K562 (cell line): ENCODE measurements at regions not wholly inside any gene's neighbourhood (a gene's known extent, or its start where the extent isn't known, plus 50 kb on each side); places are given as distances from the start of the nearest gene placed in this dataset.
A peak's percentile ranks its signal among the peaks of the same experiment; 100 is the strongest.

Experiments used
- ATAC-seq: fragments of 200-7000 bp; cut with Tn5 transposase; 3 replicates; pipeline ENCODE4 v1.9.1; 2020; ENCODE audit warnings: moderate library complexity
- BruUV-seq: library from RNA; stranded (reverse); fragments of 400-500 nt; replicated peaks from 2 replicates; lab custom pipeline; 2021; lab: Mats Ljungman, UMichigan
- CTCF ChIA-PET: fragments of 300-600 bp; formaldehyde crosslinking; extraction: SDS; loops from one replicate; lab custom pipeline; 2021; ENCODE audit warnings: low intra/inter-chr PET ratio; lab: Yijun Ruan, JAX
- POLR2A ChIA-PET: fragments of 300-600, 350-650 bp; sonication (Branson Sonifier 250); formaldehyde crosslinking; extraction: SDS; loops from one replicate; lab custom pipeline; 2021; ENCODE audit warnings: antibody characterized with exemption, inconsistent platforms; lab: Yijun Ruan, JAX
- DNase-seq, 4 experiments: peaks; one replicate each; pipeline versions ENCODE4 v3.0.0 to v3.0.0-alpha.2; 2011 to 2018; ENCODE audit warnings: low spot score in 3 of 4, mixed read lengths in 3 of 4; ENCODE audit errors: extremely low read depth in 1 of 4
- FAIRE-seq: peaks from 2 replicates; lab custom pipeline; 2011; peaks lifted over from hg19 to GRCh38; lab: Jason Lieb, UNC
- H2AFZ ChIP-seq: 2 replicates; pipeline ENCODE4 v1.6.0; 2011; ENCODE audit warnings: low read depth, low read length, control low read depth, inconsistent platforms
- H3K27ac ChIP-seq: fragments of 200-600 bp; 3 replicates; pipeline ENCODE4 v1.8.0; 2011; ENCODE audit warnings: low read depth, mild to moderate bottlenecking, control low read depth, inconsistent platforms, low read length, moderate library complexity, mixed read lengths; ENCODE audit errors: extremely low read depth
- H3K27me3 ChIP-seq, 2 experiments: fragments of 300-600 bp in 1 of 2; 2 replicates in 1 of 2; 3 replicates in 1 of 2; pipeline versions ENCODE4 v1.6.0 to v1.8.0; 2011; ENCODE audit warnings: inconsistent platforms in 2 of 2, low read length in 2 of 2, mild to moderate bottlenecking in 1 of 2, mixed read lengths in 1 of 2, moderate library complexity in 1 of 2; ENCODE audit not compliant: control insufficient read depth in 2 of 2, insufficient read depth in 2 of 2
- H3K36me3 ChIP-seq: fragments of 300-600 bp; 3 replicates; pipeline ENCODE4 v1.8.0; 2011; ENCODE audit warnings: mild to moderate bottlenecking, low read length, inconsistent platforms; ENCODE audit not compliant: control insufficient read depth, insufficient read depth
- H3K4me1 ChIP-seq, 2 experiments: fragments of 200-600 bp in 1 of 2; replicated peaks in 1 of 2; 2 replicates in 1 of 2; 3 replicates in 1 of 2; pipeline versions ENCODE4 v1.5.1 to v1.8.0; 2011; ENCODE audit warnings: inconsistent platforms in 2 of 2, low read length in 2 of 2, mild to moderate bottlenecking in 1 of 2, mixed read lengths in 1 of 2, moderate library complexity in 1 of 2; ENCODE audit not compliant: control insufficient read depth in 2 of 2, insufficient read depth in 2 of 2
- H3K4me2 ChIP-seq: 2 replicates; pipeline ENCODE4 v1.6.1; 2011; ENCODE audit warnings: low read length, control low read depth, inconsistent platforms, mixed read lengths; ENCODE audit not compliant: insufficient read depth
- H3K4me3 ChIP-seq: fragments of 200-600 bp; sonication (generic), shearing (Covaris generic); 2 replicates; pipeline ENCODE4 v1.5.1; 2016; ENCODE audit warnings: control low read depth, inconsistent platforms
- H3K79me2 ChIP-seq: fragments of 200-600 bp; 3 replicates; pipeline ENCODE4 v1.8.0; 2011; ENCODE audit warnings: low read length, inconsistent platforms; ENCODE audit not compliant: control insufficient read depth, insufficient read depth
- H3K9ac ChIP-seq, 2 experiments: 2 replicates each; pipeline versions ENCODE4 v1.6.0 to v1.6.1; 2011; ENCODE audit warnings: low read depth in 2 of 2, low read length in 2 of 2, control low read depth in 1 of 2, inconsistent platforms in 1 of 2, mild to moderate bottlenecking in 1 of 2, mixed read lengths in 1 of 2; ENCODE audit not compliant: insufficient read depth in 1 of 2
- H3K9me1 ChIP-seq: one replicate; pipeline ENCODE4 v1.6.0; 2011; ENCODE audit warnings: inconsistent platforms, mild to moderate bottlenecking, low read length, moderate library complexity; ENCODE audit not compliant: control insufficient read depth, insufficient read depth
- H3K9me3 ChIP-seq: replicated peaks from 2 replicates; pipeline ENCODE4 v1.5.1; 2011; ENCODE audit warnings: low read depth, low read length, inconsistent platforms; ENCODE audit not compliant: control insufficient read depth, insufficient read depth
- H4K20me1 ChIP-seq: replicated peaks from 2 replicates; pipeline ENCODE4 v1.6.1; 2011; ENCODE audit warnings: low read length, inconsistent platforms, mixed read lengths; ENCODE audit not compliant: control insufficient read depth, insufficient read depth
- CBX2 ChIP-seq: fragments of 200-600 bp; sonication (generic); IDR thresholded peaks from one replicate; pipeline ENCODE4 v1.6.1; 2012; ENCODE audit warnings: mild to moderate bottlenecking, low read length, inconsistent platforms; ENCODE audit not compliant: insufficient read depth, poor library complexity, severe bottlenecking
- CCNT2 ChIP-seq: IDR thresholded peaks from 2 replicates; pipeline ENCODE4 v1.6.1; 2011; ENCODE audit warnings: borderline replicate concordance, low read depth, mild to moderate bottlenecking, moderate library complexity, mixed read lengths, low read length; ENCODE audit not compliant: insufficient read length; ENCODE audit errors: extremely low read depth
- NBN ChIP-seq: fragments of 450-650 bp; IDR thresholded peaks from 2 replicates; pipeline ENCODE4 v1.6.1; 2016; ENCODE audit warnings: low read depth, mild to moderate bottlenecking
- NFRKB ChIP-seq: fragments of 450-650 bp; IDR thresholded peaks from 2 replicates; pipeline ENCODE4 v1.6.1; 2016; ENCODE audit warnings: low read depth
- ZZZ3 ChIP-seq: fragments of 450-650 bp; IDR thresholded peaks from 2 replicates; pipeline ENCODE4 v1.6.1; 2016; ENCODE audit warnings: antibody characterized with exemption, mild to moderate bottlenecking, moderate library complexity
- WGBS: fragments of 100-300 bp; shearing (Covaris generic); methylation state at CpG from one replicate; pipeline ENCODE4 v1.1.6; 2016; ENCODE audit warnings: low coverage, mixed read lengths; ENCODE audit not compliant: insufficient coverage; ENCODE audit errors: missing lambda C conversion rate; 5-methylcytosine and 5-hydroxymethylcytosine counted together
- in situ Hi-C: fragments of 300-500 bp; cut with MboI; formaldehyde crosslinking; loops from 4 replicates; pipeline ENCODE4 v1.15.0; 2018; ENCODE audit warnings: inconsistent platforms, mixed read lengths
- intact Hi-C: fragments of 100-400 bp; cut with micrococcal nuclease; formaldehyde crosslinking; loops from 2 replicates; pipeline ENCODE4 v1.14.2; 2022
- TF ChIP-seq, protein P1 (sequence below): fragments of 250-450 bp; sonication (Bioruptor Pico); IDR thresholded peaks from 2 replicates; pipeline ENCODE4 v1.4.0; 2020; ENCODE audit warnings: mild to moderate bottlenecking

- Histone ChIP-seq H3K9ac (no peak overlapping the region), H3K27ac (no peak overlapping the region), H3K4me1 (no peaks in the 10 kb centered on the region), H3K79me2 (no peaks in the 10 kb centered on the region)
- in situ Hi-C loops, result no loop called here
- no TSS peak for BruUV-seq
- WGBS, result 0% methylated on average over 3 of the region's 3 CpGs
- no peak for ATAC-seq
- no peak for TF ChIP-seq CBX2
- no peak for TF ChIP-seq NFRKB
- no peak for TF ChIP-seq NBN
- TF ChIP-seq ZZZ3, result no peak
- TF ChIP-seq, protein P1, sequence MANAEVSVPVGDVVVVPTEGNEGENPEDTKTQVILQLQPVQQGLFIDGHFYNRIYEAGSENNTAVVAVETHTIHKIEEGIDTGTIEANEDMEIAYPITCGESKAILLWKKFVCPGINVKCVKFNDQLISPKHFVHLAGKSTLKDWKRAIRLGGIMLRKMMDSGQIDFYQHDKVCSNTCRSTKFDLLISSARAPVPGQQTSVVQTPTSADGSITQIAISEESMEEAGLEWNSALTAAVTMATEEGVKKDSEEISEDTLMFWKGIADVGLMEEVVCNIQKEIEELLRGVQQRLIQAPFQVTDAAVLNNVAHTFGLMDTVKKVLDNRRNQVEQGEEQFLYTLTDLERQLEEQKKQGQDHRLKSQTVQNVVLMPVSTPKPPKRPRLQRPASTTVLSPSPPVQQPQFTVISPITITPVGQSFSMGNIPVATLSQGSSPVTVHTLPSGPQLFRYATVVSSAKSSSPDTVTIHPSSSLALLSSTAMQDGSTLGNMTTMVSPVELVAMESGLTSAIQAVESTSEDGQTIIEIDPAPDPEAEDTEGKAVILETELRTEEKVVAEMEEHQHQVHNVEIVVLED, result no peak
- TF ChIP-seq CCNT2, result no peak
- TF ChIP-seq, all 486 proteins: peak for 0
- POLR2A ChIA-PET, result no interaction called here
- H3K27me3 ChIP-seq, result no peaks in the 10 kb centered on the region
- no peaks in the 10 kb centered on the region; the same call in 1 of the 2 replicates for H3K9me3 ChIP-seq
- H3K9me1 ChIP-seq, result no peaks in the 10 kb centered on the region
- H3K4me3 ChIP-seq, result no peak overlapping the region
- H3K4me2 ChIP-seq, result no peak overlapping the region
- no peaks in the 10 kb centered on the region for H4K20me1 ChIP-seq
- CTCF ChIA-PET, result interaction anchor here (0.6 kb wide), 1 partner anchor 92 kb away, joined by 4 read pairs; no protein-coding TSS in a partner anchor
- FAIRE-seq, result no peak
- no peaks in the 10 kb centered on the region for H3K36me3 ChIP-seq
- intact Hi-C loops, result no loop called here
- no peak overlapping the region for H2AFZ ChIP-seq
- DNase-seq, result peak in 1 of 4 experiments; percentile 1
Observed at GRCh38 chr1:189619682-189620332, 857.9 kb downstream of the BRINP3 start.
